ENCODE measurements at regions not wholly inside any gene's neighbourhood (a gene's known extent, or its start where the extent isn't known, plus 50 kb on each side); places are given as distances from the start of the nearest gene placed in this dataset.
A peak's percentile ranks its signal among the peaks of the same experiment; 100 is the strongest.

DNA sequence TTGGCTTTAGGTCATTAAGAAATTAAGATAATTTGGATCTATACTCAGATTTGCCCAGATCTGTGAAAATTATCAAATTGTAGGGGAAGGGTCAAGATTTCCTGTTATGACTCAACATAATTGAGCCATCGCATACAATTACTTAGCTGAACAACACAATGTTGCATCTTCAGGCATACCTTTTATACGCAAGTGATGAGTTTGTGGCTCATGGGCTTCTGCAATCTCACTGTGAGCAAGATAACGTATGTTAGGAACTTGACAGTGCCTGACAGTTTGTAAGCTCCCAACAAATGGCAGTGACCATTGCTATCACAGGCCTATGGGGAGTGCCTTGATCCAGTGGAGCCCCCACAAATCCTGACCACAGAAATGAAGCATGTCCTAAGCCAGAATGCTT is 199.7 kb downstream of the BCAT1 start:
- no peak for ATAC-seq (ENCODE audit: low FRiP score)
- no peak for DNase-seq (ENCODE audit: low spot score)
- TF ChIP-seq, protein P1, sequence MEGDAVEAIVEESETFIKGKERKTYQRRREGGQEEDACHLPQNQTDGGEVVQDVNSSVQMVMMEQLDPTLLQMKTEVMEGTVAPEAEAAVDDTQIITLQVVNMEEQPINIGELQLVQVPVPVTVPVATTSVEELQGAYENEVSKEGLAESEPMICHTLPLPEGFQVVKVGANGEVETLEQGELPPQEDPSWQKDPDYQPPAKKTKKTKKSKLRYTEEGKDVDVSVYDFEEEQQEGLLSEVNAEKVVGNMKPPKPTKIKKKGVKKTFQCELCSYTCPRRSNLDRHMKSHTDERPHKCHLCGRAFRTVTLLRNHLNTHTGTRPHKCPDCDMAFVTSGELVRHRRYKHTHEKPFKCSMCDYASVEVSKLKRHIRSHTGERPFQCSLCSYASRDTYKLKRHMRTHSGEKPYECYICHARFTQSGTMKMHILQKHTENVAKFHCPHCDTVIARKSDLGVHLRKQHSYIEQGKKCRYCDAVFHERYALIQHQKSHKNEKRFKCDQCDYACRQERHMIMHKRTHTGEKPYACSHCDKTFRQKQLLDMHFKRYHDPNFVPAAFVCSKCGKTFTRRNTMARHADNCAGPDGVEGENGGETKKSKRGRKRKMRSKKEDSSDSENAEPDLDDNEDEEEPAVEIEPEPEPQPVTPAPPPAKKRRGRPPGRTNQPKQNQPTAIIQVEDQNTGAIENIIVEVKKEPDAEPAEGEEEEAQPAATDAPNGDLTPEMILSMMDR (IDR thresholded peaks at IDR 0.05), result no peak

- no peak for DNase-seq (ENCODE audit: low spot score)
- TF ChIP-seq, protein P1 (IDR thresholded peaks at IDR 0.05), result no peak
- no peak for ATAC-seq (ENCODE audit: low FRiP score)
Measured at GRCh38 chr12:24748326-24748725, 200.6 kb downstream of the BCAT1 start.

DNA sequence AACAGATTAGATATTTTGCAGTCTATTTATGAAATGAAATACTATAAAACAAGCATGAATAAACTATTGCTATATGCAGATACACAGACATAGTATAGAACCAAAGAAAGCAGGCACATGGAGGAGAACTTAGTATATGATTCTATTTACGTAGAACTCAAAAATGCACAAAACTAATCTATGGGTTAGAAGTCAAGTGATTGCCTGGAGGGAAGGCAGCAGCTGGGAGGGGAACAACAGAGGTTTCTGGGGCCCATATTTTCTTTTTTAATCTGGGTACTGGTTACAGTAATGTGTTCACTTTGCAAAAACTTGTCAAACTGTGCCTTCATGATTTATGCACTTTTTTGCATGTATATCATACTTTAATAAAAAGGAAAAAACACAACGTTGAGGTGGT is 202.0 kb downstream of the BCAT1 start:
- ATAC-seq (ENCODE audit: low FRiP score) (no peak), DNase-seq (ENCODE audit: low spot score) (no peak)
- TF ChIP-seq, protein P1 (IDR thresholded peaks at IDR 0.05), result no peak

GRCh38 chr12:24746006-24746671 is 202.8 kb downstream of the BCAT1 start:
- ATAC-seq (ENCODE audit: low FRiP score) (no peak), DNase-seq (ENCODE audit: low spot score) (no peak)

DNA sequence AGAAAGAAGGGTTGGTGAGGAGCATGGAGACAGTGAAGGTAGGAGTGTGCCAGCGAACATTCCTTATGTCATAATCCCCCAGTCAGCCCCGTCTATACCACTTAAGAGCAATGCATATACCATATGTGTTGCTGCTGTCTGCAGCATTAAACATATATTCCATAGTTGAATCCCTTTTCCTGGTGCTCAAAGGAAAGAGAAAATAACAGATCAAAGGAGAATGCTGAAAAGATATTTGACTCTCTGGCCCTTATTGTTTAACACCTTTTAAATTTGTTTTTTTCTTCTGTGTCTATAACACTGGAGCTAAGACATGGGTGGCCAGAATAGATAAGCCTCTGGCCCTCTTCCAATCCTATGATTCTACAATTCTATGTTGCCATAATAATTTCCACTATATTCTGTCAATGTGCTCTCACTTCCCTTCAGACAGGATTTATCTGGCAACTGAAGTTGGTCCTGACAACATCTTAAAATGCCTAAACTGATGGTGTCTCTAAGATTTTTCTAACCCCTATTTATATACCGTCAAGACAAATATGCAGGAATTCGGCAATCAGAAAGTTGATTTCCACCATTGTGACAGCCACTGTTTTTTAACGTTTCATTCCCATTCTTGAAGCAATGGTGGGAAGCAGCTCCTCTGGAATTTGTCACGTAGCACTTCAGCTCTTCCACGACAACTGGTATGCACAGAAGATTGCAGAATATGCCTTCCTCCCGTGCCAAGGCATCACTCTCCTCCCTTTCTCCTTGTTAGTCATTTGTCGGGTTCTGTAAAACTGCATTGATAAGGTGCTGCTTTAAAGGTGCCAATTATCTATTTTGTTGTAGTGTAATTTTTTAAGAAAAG is 204.7 kb downstream of the BCAT1 start:
- no peak for ATAC-seq (ENCODE audit: low FRiP score)
- TF ChIP-seq, protein P1 (IDR thresholded peaks at IDR 0.05), result no peak

More at GRCh38 chr12:24746006-24746671, 202.8 kb downstream of the BCAT1 start:
- TF ChIP-seq, protein P1 (IDR thresholded peaks at IDR 0.05), result no peak

DNA sequence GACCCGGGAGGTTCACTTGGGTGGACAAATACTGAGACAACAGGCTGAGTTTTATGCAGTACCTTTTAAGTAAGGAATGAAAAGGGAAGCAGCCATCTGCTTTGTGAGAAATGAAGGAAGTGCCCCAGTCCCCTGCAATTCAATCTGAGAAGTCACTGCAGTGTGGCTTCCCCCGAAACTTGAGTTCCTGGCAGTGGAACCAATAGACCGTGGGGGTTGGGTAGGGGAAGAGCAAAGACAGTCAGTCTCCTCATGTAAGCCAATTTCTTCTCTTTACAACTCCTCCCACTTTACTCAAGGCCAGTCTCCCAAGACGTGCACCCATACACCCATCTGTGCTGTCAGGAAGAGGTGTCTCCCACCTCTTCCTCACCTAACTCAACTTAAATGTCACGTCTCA is 206.5 kb downstream of the BCAT1 start:
- TF ChIP-seq, protein P1 (IDR thresholded peaks at IDR 0.05), result no peak
- DNase-seq (ENCODE audit: low spot score) (no peak), ATAC-seq (ENCODE audit: low FRiP score) (peak; percentile 28)

More for the DNA sequence above, 204.7 kb downstream of the BCAT1 start:
- no peak for DNase-seq (ENCODE audit: low spot score)

Measured in omental fat pad (tissue), 3 donors.